BJ (cell line): ENCODE measurements at regions not wholly inside any gene's neighbourhood (a gene's known extent, or its start where the extent isn't known, plus 50 kb on each side); places are given as distances from the start of the nearest gene placed in this dataset.

Experiments
- CTCF ChIA-PET: fragments of 350-600 bp; formaldehyde crosslinking; extraction: SDS; loops from one replicate; lab custom pipeline; 2021; ENCODE audit warnings: antibody characterized with exemption, inconsistent platforms; lab: Yijun Ruan, JAX
- POLR2A ChIA-PET: fragments of 300-600 bp; sonication (Branson Sonifier 250); formaldehyde crosslinking; extraction: SDS; loops from one replicate; lab custom pipeline; 2021; ENCODE audit warnings: antibody characterized with exemption; lab: Charles Lee
- DNase-seq: peaks from one replicate; pipeline ENCODE4 v3.0.0-alpha.2; 2011; ENCODE audit warnings: low read depth
- H3K27me3 ChIP-seq: 2 replicates; pipeline ENCODE4 v1.6.0; 2011; ENCODE audit warnings: low read length; ENCODE audit not compliant: control insufficient read depth, insufficient read depth
- H3K36me3 ChIP-seq: 2 replicates; pipeline ENCODE4 v1.5.1; 2011; ENCODE audit warnings: low read length; ENCODE audit not compliant: control insufficient read depth, insufficient read depth
- H3K4me3 ChIP-seq: 2 replicates; pipeline ENCODE4 v1.5.1; 2011; ENCODE audit warnings: low read depth, mild to moderate bottlenecking, control low read depth, low read length
- TF ChIP-seq, protein P1 (sequence below): IDR thresholded peaks from 2 replicates; pipeline ENCODE4 v1.5.1; 2011; ENCODE audit warnings: low read depth, mild to moderate bottlenecking, control low read depth, inconsistent platforms, low read length, moderate library complexity; ENCODE audit not compliant: insufficient read depth

DNA sequence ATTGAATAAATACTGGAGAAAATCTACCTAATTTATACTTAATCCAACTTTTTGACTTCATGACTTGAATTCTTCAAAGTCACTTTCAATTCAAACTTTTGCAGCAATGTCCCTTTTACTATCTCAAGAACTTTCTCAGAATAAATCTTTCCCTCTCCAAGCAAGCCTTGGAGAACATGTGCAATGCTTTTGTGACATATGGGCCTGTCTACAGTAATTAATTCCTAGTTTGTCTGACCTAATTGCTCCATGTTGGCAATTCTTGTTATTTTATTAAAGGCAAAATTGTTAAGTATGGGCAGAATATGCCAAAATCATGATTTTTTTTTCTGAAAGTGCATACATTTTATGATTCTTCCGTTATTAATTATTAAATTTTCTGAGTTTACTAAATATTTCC is 1115.3 kb downstream of the PDHA2 start:
- ChIA-PET POLR2A (no interaction called here), CTCF (no interaction called here)
- DNase-seq, result no peak
- no peaks in the 10 kb centered on the region for H3K27me3 ChIP-seq
- no peak overlapping the region for H3K4me3 ChIP-seq
- H3K36me3 ChIP-seq, result no peaks in the 10 kb centered on the region
- TF ChIP-seq, protein P1, sequence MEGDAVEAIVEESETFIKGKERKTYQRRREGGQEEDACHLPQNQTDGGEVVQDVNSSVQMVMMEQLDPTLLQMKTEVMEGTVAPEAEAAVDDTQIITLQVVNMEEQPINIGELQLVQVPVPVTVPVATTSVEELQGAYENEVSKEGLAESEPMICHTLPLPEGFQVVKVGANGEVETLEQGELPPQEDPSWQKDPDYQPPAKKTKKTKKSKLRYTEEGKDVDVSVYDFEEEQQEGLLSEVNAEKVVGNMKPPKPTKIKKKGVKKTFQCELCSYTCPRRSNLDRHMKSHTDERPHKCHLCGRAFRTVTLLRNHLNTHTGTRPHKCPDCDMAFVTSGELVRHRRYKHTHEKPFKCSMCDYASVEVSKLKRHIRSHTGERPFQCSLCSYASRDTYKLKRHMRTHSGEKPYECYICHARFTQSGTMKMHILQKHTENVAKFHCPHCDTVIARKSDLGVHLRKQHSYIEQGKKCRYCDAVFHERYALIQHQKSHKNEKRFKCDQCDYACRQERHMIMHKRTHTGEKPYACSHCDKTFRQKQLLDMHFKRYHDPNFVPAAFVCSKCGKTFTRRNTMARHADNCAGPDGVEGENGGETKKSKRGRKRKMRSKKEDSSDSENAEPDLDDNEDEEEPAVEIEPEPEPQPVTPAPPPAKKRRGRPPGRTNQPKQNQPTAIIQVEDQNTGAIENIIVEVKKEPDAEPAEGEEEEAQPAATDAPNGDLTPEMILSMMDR, result no peak

- ChIA-PET CTCF (no interaction called here), POLR2A (no interaction called here)
- no peak overlapping the region for H3K4me3 ChIP-seq
- no peaks in the 10 kb centered on the region for H3K27me3 ChIP-seq
- TF ChIP-seq, protein P1, result no peak
- no peaks in the 10 kb centered on the region for H3K36me3 ChIP-seq
- DNase-seq, result no peak
Observed at GRCh38 chr4:96955691-96956090, 1115.8 kb downstream of the PDHA2 start.

GRCh38 chr4:96969455-96969854 is 1129.6 kb downstream of the PDHA2 start:
- H3K27me3 ChIP-seq, result no peaks in the 10 kb centered on the region
- CTCF ChIA-PET, result no interaction called here

DNA sequence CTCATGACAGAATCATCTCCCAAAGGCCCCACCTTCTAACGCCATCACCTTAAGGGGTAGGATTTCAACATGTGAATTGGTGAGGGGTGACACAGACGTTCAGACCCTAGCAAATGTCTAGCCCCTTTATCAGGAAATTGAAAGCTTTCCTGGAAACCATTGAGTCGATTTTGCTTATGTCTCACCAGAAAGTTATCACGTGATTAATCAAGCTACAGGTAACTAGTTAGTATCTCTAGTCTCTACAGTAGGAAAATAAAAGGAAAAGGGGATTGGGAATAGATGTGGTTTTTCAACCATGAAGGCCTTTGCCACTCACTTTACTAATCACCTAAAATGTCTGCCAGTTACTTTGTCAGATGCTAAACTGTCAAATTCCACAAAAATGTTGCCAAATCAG is 1133.0 kb downstream of the PDHA2 start:
- ChIA-PET POLR2A (no interaction called here), CTCF (interaction anchor here (0.7 kb wide), 1 partner anchor 171 kb away, joined by 3 read pairs; no protein-coding TSS in a partner anchor)
- H3K27me3 ChIP-seq, result no peaks in the 10 kb centered on the region
- no peak for DNase-seq
- TF ChIP-seq, protein P1, result no peak
- H3K36me3 ChIP-seq, result no peaks in the 10 kb centered on the region
- H3K4me3 ChIP-seq, result no peak overlapping the region

More at GRCh38 chr4:96969455-96969854, 1129.6 kb downstream of the PDHA2 start:
- DNase-seq, result no peak
- POLR2A ChIA-PET, result no interaction called here
- Histone ChIP-seq H3K36me3 (no peaks in the 10 kb centered on the region), H3K4me3 (no peak overlapping the region)
- TF ChIP-seq, protein P1, result no peak

- no peaks in the 10 kb centered on the region for H3K36me3 ChIP-seq
- no peak for DNase-seq
- no peak overlapping the region for H3K4me3 ChIP-seq
- TF ChIP-seq, protein P1, result no peak
- POLR2A ChIA-PET, result no interaction called here
- H3K27me3 ChIP-seq, result no peaks in the 10 kb centered on the region
- CTCF ChIA-PET, result no interaction called here
Observed at GRCh38 chr4:96974295-96974694, 1134.4 kb downstream of the PDHA2 start.
